Adipocyte (in vitro differentiated cells): ENCODE measurements at regions not wholly inside any gene's neighbourhood (a gene's known extent, or its start where the extent isn't known, plus 50 kb on each side); places are given as distances from the start of the nearest gene placed in this dataset.
"Not testable (repeated sequence)": the region's sequence is repeated elsewhere in the genome, so short reads cannot be mapped to it uniquely, and the experiment has no call there.

Experiments
- DNase-seq: peaks from one replicate; pipeline ENCODE4 v3.0.0-alpha.2; 2015; ENCODE audit warnings: low read depth
- H3K27me3 ChIP-seq: replicated peaks from 2 replicates; pipeline ENCODE4 v1.7.0; 2013; ENCODE audit warnings: mild to moderate bottlenecking, low read length, moderate library complexity; ENCODE audit not compliant: control insufficient read depth, insufficient read depth
- H3K36me3 ChIP-seq: 2 replicates; pipeline ENCODE4 v1.7.0; 2013; ENCODE audit warnings: low read length, mild to moderate bottlenecking, moderate library complexity; ENCODE audit not compliant: control insufficient read depth, insufficient read depth, severe bottlenecking
- H3K4me1 ChIP-seq: 2 replicates; pipeline ENCODE4 v1.7.0; 2013; ENCODE audit warnings: mild to moderate bottlenecking, low read length, moderate library complexity; ENCODE audit not compliant: control insufficient read depth, insufficient read depth
- H3K4me3 ChIP-seq: 2 replicates; pipeline ENCODE4 v1.7.0; 2013; ENCODE audit warnings: mild to moderate bottlenecking, low read length, moderate library complexity
- H3K9ac ChIP-seq: 2 replicates; pipeline ENCODE4 v1.7.0; 2013; ENCODE audit warnings: mild to moderate bottlenecking, low read length, moderate library complexity
- H3K9me3 ChIP-seq: 2 replicates; pipeline ENCODE4 v1.7.0; 2013; ENCODE audit warnings: mild to moderate bottlenecking, low read length, moderate library complexity; ENCODE audit not compliant: control insufficient read depth

DNA sequence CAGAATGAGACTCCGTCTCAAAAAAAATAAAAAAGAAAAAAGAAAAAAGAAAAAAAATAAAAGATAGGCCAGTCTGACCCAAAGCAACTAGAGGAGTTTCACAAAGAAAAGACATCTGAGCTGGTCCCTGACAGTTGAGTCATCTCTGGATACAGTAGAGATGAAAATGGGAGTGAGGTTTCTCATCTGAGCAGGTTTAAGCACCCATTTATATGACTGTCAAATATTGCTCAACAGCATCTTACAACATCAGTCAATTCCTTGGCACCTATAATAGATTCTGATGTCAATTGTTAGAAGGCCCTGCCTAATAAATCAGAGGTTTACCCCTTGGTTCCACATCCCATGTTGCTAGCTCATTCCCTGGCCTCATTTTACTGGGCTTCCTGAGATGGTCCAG, 490.5 kb downstream of the MAGEE1 start:
- Histone ChIP-seq H3K4me3 (no peak overlapping the region), H3K4me1 (no peaks in the 10 kb centered on the region), H3K9ac (no peak overlapping the region), H3K36me3 (no peaks in the 10 kb centered on the region), H3K9me3 (no peaks in the 10 kb centered on the region), H3K27me3 (no peaks in the 10 kb centered on the region)
- DNase-seq, result no peak

DNA sequence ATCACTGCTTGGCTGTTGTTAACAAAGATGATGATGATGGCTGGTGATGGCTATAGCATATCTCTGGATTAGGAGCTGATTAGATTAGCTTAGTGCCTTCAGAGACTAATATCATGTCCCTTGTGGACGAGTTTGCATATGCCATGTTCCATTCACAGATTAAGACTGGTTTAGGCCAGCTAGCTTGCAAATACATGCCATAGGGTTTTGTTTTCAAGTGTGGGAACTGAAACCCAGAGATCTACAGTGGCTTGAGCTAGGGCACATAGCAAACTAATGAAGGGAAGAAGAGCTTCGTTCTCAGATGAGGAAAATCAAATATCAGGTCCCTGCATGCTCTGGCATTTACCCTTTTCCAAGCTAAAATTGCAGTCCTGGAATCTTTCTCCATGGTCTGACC, 492.3 kb downstream of the MAGEE1 start:
- H3K4me3 ChIP-seq, result no peak overlapping the region
- H3K27me3 ChIP-seq, result no peaks in the 10 kb centered on the region
- H3K9ac ChIP-seq, result no peak overlapping the region
- no peak for DNase-seq
- no peaks in the 10 kb centered on the region for H3K4me1 ChIP-seq
- H3K9me3 ChIP-seq, result no peaks in the 10 kb centered on the region
- H3K36me3 ChIP-seq, result no peaks in the 10 kb centered on the region

- H3K4me3 ChIP-seq, result no peak overlapping the region
- no peak for DNase-seq
- H3K27me3 ChIP-seq, result no peaks in the 10 kb centered on the region
- no peak overlapping the region for H3K9ac ChIP-seq
- no peaks in the 10 kb centered on the region for H3K9me3 ChIP-seq
- H3K4me1 ChIP-seq, result no peaks in the 10 kb centered on the region
- no peaks in the 10 kb centered on the region for H3K36me3 ChIP-seq
These were observed 493.1 kb downstream of the MAGEE1 start for GRCh38 chrX:76920607-76921006.

DNA sequence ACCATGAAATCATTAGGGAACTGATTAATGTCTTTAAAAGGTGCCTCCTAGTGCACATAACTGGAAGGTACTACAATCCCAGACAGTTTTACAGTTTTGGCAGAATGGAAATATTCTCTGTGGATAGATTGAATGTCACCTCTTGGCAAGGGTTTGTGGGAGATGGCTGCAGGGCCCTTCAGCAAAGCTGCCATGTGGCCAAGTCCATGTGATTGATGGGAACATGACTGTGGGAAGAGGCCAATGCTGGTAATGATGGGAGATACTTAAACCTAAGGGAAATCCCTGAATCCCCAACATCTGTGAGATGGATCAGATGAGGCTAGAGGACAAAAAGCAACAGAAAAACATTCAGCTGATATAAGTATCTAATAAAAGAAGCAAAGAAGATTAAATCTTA, 493.7 kb downstream of the MAGEE1 start:
- no peak overlapping the region for H3K9ac ChIP-seq
- H3K4me3 ChIP-seq, result no peak overlapping the region
- no peaks in the 10 kb centered on the region for H3K36me3 ChIP-seq
- no peaks in the 10 kb centered on the region for H3K4me1 ChIP-seq
- no peaks in the 10 kb centered on the region for H3K9me3 ChIP-seq
- no peak for DNase-seq
- H3K27me3 ChIP-seq, result no peaks in the 10 kb centered on the region

DNA sequence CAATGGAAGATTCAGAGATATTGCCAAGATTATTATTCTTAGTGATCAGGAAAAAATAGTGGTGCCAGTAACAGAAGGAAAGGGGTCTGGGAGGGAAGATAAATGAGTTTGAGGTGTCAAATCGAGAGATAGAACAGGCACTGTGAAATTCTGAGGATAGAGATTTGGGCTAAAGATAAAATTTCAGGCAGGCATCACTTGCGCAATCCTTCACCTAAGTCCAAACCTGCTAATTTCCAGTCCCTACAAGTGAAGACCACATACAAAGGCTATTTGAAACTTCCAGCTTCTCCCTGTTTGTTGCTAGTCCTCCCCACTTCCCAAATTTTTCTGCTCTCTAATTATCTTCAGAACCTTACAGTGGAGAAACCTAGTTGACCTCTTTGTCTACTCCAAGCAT, 494.6 kb downstream of the MAGEE1 start:
- Histone ChIP-seq H3K9ac (no peak overlapping the region), H3K9me3 (no peaks in the 10 kb centered on the region), H3K4me1 (no peaks in the 10 kb centered on the region), H3K27me3 (no peaks in the 10 kb centered on the region), H3K4me3 (no peak overlapping the region), H3K36me3 (no peaks in the 10 kb centered on the region)
- no peak for DNase-seq

GRCh38 chrX:76924616-76925015, 497.1 kb downstream of the MAGEE1 start:
- H3K27me3 ChIP-seq, H3K4me1 ChIP-seq: not testable (repeated sequence)

DNA sequence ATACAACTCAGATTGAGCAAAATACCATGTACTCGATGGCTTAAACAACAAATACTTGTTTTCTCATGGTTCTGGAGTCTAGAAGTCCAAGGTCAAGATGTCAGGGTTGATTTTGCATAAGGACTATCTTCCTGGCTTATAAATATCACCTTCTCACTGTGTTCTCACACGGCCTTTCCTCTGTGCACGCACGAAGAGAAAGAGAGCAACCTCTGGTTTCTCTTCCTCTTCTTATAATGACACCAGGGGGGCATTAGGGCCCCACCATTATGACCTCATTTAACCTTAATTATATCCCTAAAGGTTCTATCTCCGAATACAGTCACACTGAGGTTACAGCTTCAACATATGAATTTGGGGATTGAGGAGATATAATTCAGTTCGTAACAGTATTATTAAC, 504.0 kb downstream of the MAGEE1 start:
- Histone ChIP-seq H3K27me3 (no peaks in the 10 kb centered on the region), H3K9ac (no peak overlapping the region), H3K36me3 (no peaks in the 10 kb centered on the region), H3K4me3 (no peak overlapping the region), H3K4me1 (no peaks in the 10 kb centered on the region), H3K9me3 (no peaks in the 10 kb centered on the region)
- no peak for DNase-seq

More at GRCh38 chrX:76924616-76925015, 497.1 kb downstream of the MAGEE1 start:
- H3K9ac ChIP-seq, DNase-seq, H3K36me3 ChIP-seq, H3K4me3 ChIP-seq, H3K9me3 ChIP-seq: not testable (repeated sequence)

DNA sequence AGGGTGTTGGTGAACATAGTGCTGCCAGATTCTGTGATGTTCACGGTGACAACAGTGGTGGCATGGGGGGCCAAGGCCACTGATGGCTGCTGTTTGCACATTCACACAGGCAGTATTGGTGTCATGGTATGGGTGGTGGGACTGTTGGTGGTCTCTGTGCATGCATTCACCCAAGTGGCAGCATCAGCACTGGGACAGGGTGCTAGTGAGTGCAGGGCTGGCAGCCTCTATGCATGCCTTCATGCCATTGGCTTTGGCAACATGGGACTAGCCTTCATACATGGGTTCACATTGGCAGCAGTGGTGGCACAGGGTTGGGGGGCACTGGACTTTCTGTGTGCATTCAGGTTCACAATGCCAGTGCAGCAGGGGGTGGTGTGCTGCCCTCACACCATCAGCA, 489.7 kb upstream of the FGF16 start:
- no peaks in the 10 kb centered on the region for H3K4me1 ChIP-seq

GRCh38 chrX:76971393-76972376, 475.5 kb upstream of the FGF16 start:
- no peaks in the 10 kb centered on the region for H3K36me3 ChIP-seq
- H3K4me3 ChIP-seq, result no peak overlapping the region
- H3K27me3 ChIP-seq, result no peaks in the 10 kb centered on the region
- no peak overlapping the region for H3K9ac ChIP-seq
- peaks cover 8% of the 10 kb centered on the region for H3K9me3 ChIP-seq
- no peak for DNase-seq
- no peaks in the 10 kb centered on the region for H3K4me1 ChIP-seq

More for the DNA sequence above, 489.7 kb upstream of the FGF16 start:
- no peak overlapping the region for H3K9ac ChIP-seq
- no peaks in the 10 kb centered on the region for H3K36me3 ChIP-seq
- no peak overlapping the region for H3K4me3 ChIP-seq
- peaks cover 26% of the 10 kb centered on the region for H3K9me3 ChIP-seq
- no peak for DNase-seq
- H3K27me3 ChIP-seq, result no peaks in the 10 kb centered on the region

- Histone ChIP-seq H3K9me3 (no peaks in the 10 kb centered on the region), H3K36me3 (no peaks in the 10 kb centered on the region), H3K4me1 (no peaks in the 10 kb centered on the region), H3K9ac (no peak overlapping the region), H3K27me3 (no peaks in the 10 kb centered on the region), H3K4me3 (no peak overlapping the region)
- DNase-seq, result no peak
These were observed 469.7 kb upstream of the FGF16 start for GRCh38 chrX:76977452-76977851.

GRCh38 chrX:76987381-76987780, 459.8 kb upstream of the FGF16 start:
- Histone ChIP-seq H3K9ac (no peak overlapping the region), H3K36me3 (no peaks in the 10 kb centered on the region), H3K27me3 (no peaks in the 10 kb centered on the region), H3K4me1 (no peaks in the 10 kb centered on the region), H3K9me3 (peaks cover 20% of the 10 kb centered on the region), H3K4me3 (no peak overlapping the region)
- DNase-seq, result no peak
